ENCODE measurements at regions not wholly inside any gene's neighbourhood (a gene's known extent, or its start where the extent isn't known, plus 50 kb on each side); places are given as distances from the start of the nearest gene placed in this dataset.
"Not testable (repeated sequence)": the region's sequence is repeated elsewhere in the genome, so short reads cannot be mapped to it uniquely, and the experiment has no call there.

GRCh38 chr3:5678844-5679243 is 491.3 kb downstream of the EDEM1 start:
- H3K27ac ChIP-seq (ENCODE audit: low read depth, low read length), result no peak overlapping the region
- no peak overlapping the region for H3K4me3 ChIP-seq (ENCODE audit: low read depth, low read length)
- no peaks in the 10 kb centered on the region for H3K36me3 ChIP-seq (ENCODE audit: control insufficient read depth, insufficient read depth, low read length)
- no peak overlapping the region for H3K9ac ChIP-seq (ENCODE audit: low read depth, low read length)
- H3K4me1 ChIP-seq (ENCODE audit: control insufficient read depth, insufficient read depth, low read length), result no peaks in the 10 kb centered on the region
- 0 out of 2 replicates have a peak, but pooled peaks cover 4% of the 10 kb centered on the region for H3K9me3 ChIP-seq (ENCODE audit: control insufficient read depth, insufficient read depth, low read length)
- H3K27me3 ChIP-seq (ENCODE audit: control insufficient read depth, insufficient read depth, low read length), result no peaks in the 10 kb centered on the region

- H3K27me3 ChIP-seq (ENCODE audit: control insufficient read depth, insufficient read depth, low read length), result no peaks in the 10 kb centered on the region
- no peak overlapping the region for H3K27ac ChIP-seq (ENCODE audit: low read depth, low read length)
- H3K4me1 ChIP-seq (ENCODE audit: control insufficient read depth, insufficient read depth, low read length), result no peaks in the 10 kb centered on the region
- no peak overlapping the region for H3K9ac ChIP-seq (ENCODE audit: low read depth, low read length)
- H3K4me3 ChIP-seq (ENCODE audit: low read depth, low read length), result no peak overlapping the region
- H3K9me3 ChIP-seq (ENCODE audit: control insufficient read depth, insufficient read depth, low read length), result peaks cover 17% of the 10 kb centered on the region; the same call in 1 of the 2 replicates
- no peaks in the 10 kb centered on the region for H3K36me3 ChIP-seq (ENCODE audit: control insufficient read depth, insufficient read depth, low read length)
Observed at GRCh38 chr3:5687230-5687629, 499.7 kb downstream of the EDEM1 start.

DNA sequence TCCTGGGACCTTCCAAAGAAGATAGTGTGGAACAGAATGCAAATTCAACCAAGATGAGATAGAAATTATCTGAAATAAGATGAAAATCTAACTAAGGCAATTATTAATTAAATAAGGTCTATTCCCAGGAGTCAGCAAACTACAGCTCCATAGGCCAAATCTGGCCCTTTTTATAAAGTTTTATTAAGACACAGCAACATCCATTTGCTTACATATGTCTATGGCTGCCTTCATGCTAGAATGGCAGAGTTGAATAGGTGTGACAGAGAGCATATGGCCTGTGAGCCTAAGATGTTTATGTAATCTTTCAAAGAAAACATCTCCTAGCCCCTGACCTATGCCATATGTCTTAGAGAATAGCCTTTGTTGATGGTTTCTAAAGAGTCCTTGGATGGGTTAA is 503.0 kb downstream of the EDEM1 start:
- peaks cover 17% of the 10 kb centered on the region; the same call in 1 of the 2 replicates for H3K9me3 ChIP-seq (ENCODE audit: control insufficient read depth, insufficient read depth, low read length)

GRCh38 chr3:5690904-5691532 is 503.5 kb downstream of the EDEM1 start:
- Histone ChIP-seq H3K36me3 (ENCODE audit: control insufficient read depth, insufficient read depth, low read length) (no peaks in the 10 kb centered on the region), H3K27me3 (ENCODE audit: control insufficient read depth, insufficient read depth, low read length) (no peaks in the 10 kb centered on the region), H3K4me1 (ENCODE audit: control insufficient read depth, insufficient read depth, low read length) (no peaks in the 10 kb centered on the region), H3K9ac (ENCODE audit: low read depth, low read length) (no peak overlapping the region), H3K27ac (ENCODE audit: low read depth, low read length) (no peak overlapping the region), H3K4me3 (ENCODE audit: low read depth, low read length) (no peak overlapping the region), H3K9me3 (ENCODE audit: control insufficient read depth, insufficient read depth, low read length) (peaks cover 17% of the 10 kb centered on the region; the same call in 1 of the 2 replicates)

More for the DNA sequence above, 503.0 kb downstream of the EDEM1 start:
- Histone ChIP-seq H3K9ac (ENCODE audit: low read depth, low read length) (no peak overlapping the region), H3K27ac (ENCODE audit: low read depth, low read length) (no peak overlapping the region), H3K27me3 (ENCODE audit: control insufficient read depth, insufficient read depth, low read length) (no peaks in the 10 kb centered on the region), H3K4me3 (ENCODE audit: low read depth, low read length) (no peak overlapping the region), H3K4me1 (ENCODE audit: control insufficient read depth, insufficient read depth, low read length) (no peaks in the 10 kb centered on the region), H3K36me3 (ENCODE audit: control insufficient read depth, insufficient read depth, low read length) (no peaks in the 10 kb centered on the region)

DNA sequence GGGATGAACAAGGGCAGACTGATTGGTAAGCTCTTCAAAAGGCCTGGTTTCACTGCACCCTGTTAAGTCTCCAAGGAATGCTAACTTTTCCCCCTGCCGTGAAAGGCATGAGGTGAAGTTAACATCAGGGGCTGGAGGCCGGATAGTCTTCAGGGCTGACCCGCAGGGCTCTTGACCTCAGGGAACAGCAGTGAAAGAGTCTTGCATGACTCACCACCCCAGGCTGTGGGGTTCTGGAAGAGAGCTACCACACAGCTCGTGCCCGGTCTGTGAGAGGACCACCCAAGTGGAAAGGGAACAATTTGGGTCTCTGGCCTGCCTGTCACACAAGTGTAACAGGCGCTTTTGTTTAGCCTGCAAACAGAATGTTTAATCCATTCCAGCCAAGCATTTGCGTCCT is 504.9 kb downstream of the EDEM1 start:
- H3K4me3 ChIP-seq (ENCODE audit: low read depth, low read length), result no peak overlapping the region
- no peaks in the 10 kb centered on the region for H3K36me3 ChIP-seq (ENCODE audit: control insufficient read depth, insufficient read depth, low read length)
- H3K9ac ChIP-seq (ENCODE audit: low read depth, low read length), result no peak overlapping the region
- H3K9me3 ChIP-seq (ENCODE audit: control insufficient read depth, insufficient read depth, low read length), result peaks cover 17% of the 10 kb centered on the region; the same call in 1 of the 2 replicates
- H3K27ac ChIP-seq (ENCODE audit: low read depth, low read length), result no peak overlapping the region
- no peaks in the 10 kb centered on the region for H3K4me1 ChIP-seq (ENCODE audit: control insufficient read depth, insufficient read depth, low read length)
- no peaks in the 10 kb centered on the region for H3K27me3 ChIP-seq (ENCODE audit: control insufficient read depth, insufficient read depth, low read length)

DNA sequence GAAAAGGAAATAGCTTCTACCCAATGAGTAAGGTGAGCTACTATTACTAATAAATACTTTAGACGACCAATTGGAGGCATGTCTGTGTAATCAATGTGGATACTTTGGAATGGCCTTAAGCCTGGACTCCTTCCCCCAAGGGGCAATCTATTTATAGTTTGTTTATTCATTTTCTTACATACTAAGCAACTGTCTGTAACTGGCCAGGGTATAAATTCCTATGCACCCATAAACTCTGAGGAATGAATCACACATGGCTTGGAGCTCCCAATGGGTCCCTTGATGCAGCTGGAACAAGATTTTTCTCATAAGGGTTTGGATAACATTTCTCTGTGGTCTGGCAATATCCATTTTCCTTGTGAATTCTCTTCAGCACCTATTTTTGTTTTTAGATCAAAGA is 506.8 kb downstream of the EDEM1 start:
- no peaks in the 10 kb centered on the region for H3K36me3 ChIP-seq (ENCODE audit: control insufficient read depth, insufficient read depth, low read length)

GRCh38 chr3:5698851-5699250 is 511.3 kb downstream of the EDEM1 start:
- Histone ChIP-seq H3K27ac (ENCODE audit: low read depth, low read length) (no peak overlapping the region), H3K9ac (ENCODE audit: low read depth, low read length) (no peak overlapping the region), H3K4me3 (ENCODE audit: low read depth, low read length) (no peak overlapping the region), H3K4me1 (ENCODE audit: control insufficient read depth, insufficient read depth, low read length) (no peaks in the 10 kb centered on the region), H3K27me3 (ENCODE audit: control insufficient read depth, insufficient read depth, low read length) (no peaks in the 10 kb centered on the region), H3K9me3 (ENCODE audit: control insufficient read depth, insufficient read depth, low read length) (no peaks in the 10 kb centered on the region), H3K36me3 (ENCODE audit: control insufficient read depth, insufficient read depth, low read length) (no peaks in the 10 kb centered on the region)

More for the DNA sequence above, 506.8 kb downstream of the EDEM1 start:
- Histone ChIP-seq H3K27ac (ENCODE audit: low read depth, low read length) (no peak overlapping the region), H3K9ac (ENCODE audit: low read depth, low read length) (no peak overlapping the region), H3K4me1 (ENCODE audit: control insufficient read depth, insufficient read depth, low read length) (no peaks in the 10 kb centered on the region), H3K27me3 (ENCODE audit: control insufficient read depth, insufficient read depth, low read length) (no peaks in the 10 kb centered on the region), H3K9me3 (ENCODE audit: control insufficient read depth, insufficient read depth, low read length) (peaks cover 17% of the 10 kb centered on the region; the same call in 1 of the 2 replicates), H3K4me3 (ENCODE audit: low read depth, low read length) (no peak overlapping the region)

DNA sequence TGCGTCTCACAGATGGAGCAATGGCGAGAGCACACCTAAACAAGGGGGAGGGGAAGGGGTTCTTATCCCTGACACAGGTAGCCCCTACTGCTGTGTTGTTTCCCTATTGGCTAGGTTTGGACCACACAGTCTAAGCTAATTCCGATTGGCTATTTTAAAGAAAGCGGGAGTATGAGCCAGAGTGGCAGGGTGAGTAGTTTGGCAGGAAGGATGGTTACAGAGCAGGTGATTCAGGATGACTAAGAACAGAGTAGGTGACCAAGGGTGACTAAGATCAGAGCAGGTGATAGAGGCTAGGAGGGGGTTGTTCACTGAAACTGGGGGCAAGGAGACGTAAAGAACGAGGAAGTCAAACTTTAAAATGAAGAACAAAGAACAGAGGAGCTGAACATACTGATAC is 511.8 kb downstream of the EDEM1 start:
- no peaks in the 10 kb centered on the region for H3K36me3 ChIP-seq (ENCODE audit: control insufficient read depth, insufficient read depth, low read length)
- no peak overlapping the region for H3K9ac ChIP-seq (ENCODE audit: low read depth, low read length)
- no peaks in the 10 kb centered on the region for H3K4me1 ChIP-seq (ENCODE audit: control insufficient read depth, insufficient read depth, low read length)
- H3K4me3 ChIP-seq (ENCODE audit: low read depth, low read length), result no peak overlapping the region
- H3K27me3 ChIP-seq (ENCODE audit: control insufficient read depth, insufficient read depth, low read length), result no peaks in the 10 kb centered on the region
- no peak overlapping the region for H3K27ac ChIP-seq (ENCODE audit: low read depth, low read length)
- H3K9me3 ChIP-seq (ENCODE audit: control insufficient read depth, insufficient read depth, low read length), result no peaks in the 10 kb centered on the region

GRCh38 chr3:5699811-5700210 is 512.3 kb downstream of the EDEM1 start:
- no peaks in the 10 kb centered on the region for H3K9me3 ChIP-seq (ENCODE audit: control insufficient read depth, insufficient read depth, low read length)
- H3K27ac ChIP-seq (ENCODE audit: low read depth, low read length), result no peak overlapping the region
- H3K36me3 ChIP-seq (ENCODE audit: control insufficient read depth, insufficient read depth, low read length), result no peaks in the 10 kb centered on the region
- no peak overlapping the region for H3K4me3 ChIP-seq (ENCODE audit: low read depth, low read length)
- H3K4me1 ChIP-seq (ENCODE audit: control insufficient read depth, insufficient read depth, low read length), result no peaks in the 10 kb centered on the region
- no peak overlapping the region for H3K9ac ChIP-seq (ENCODE audit: low read depth, low read length)
- no peaks in the 10 kb centered on the region for H3K27me3 ChIP-seq (ENCODE audit: control insufficient read depth, insufficient read depth, low read length)

DNA sequence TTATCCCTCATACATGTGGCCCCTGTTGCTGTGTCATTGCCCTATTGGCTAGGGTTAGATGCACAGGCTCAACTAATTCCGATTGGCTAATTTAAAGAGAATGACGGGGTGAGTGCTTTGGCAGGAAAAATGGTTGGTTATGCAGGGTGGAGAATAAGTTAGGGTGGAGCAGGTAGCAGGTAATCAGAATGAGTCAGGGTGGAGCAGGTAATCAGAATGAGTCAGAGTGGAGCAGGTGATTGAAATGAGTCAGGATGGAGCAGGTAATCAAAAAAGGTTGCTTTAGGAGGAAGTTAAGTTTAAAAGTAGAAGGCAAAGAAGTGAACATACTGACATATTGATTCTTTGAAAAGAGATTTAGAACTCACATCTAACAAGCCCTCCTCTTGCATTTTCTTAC is 513.5 kb downstream of the EDEM1 start:
- not testable (repeated sequence) for H3K4me3 ChIP-seq (ENCODE audit: low read depth, low read length); H3K27ac ChIP-seq (ENCODE audit: low read depth, low read length); H3K9ac ChIP-seq (ENCODE audit: low read depth, low read length); H3K4me1 ChIP-seq (ENCODE audit: control insufficient read depth, insufficient read depth, low read length); H3K9me3 ChIP-seq (ENCODE audit: control insufficient read depth, insufficient read depth, low read length); H3K27me3 ChIP-seq (ENCODE audit: control insufficient read depth, insufficient read depth, low read length); H3K36me3 ChIP-seq (ENCODE audit: control insufficient read depth, insufficient read depth, low read length)

DNA sequence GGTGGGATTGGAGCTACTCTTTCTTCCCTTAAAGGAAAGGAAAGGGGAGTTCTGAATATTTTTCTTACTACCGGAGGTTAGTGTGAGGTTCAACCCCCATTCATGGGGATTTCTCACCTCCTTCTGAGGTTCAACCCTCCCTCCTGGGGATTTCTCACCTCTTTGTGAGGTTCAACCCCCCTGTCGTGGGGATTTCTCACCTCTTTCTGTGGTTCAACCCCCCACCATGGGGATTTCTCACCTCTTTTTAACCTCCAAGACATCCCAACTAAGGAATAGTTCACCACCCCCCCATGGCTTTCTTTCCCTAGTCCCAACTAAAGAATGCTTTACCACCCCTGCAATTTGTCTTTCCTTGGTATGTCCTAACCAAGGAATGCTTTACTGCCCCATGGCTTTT is 520.3 kb downstream of the EDEM1 start:
- Histone ChIP-seq H3K9me3 (ENCODE audit: control insufficient read depth, insufficient read depth, low read length) (peaks cover 17% of the 10 kb centered on the region), H3K27ac (ENCODE audit: low read depth, low read length) (no peak overlapping the region), H3K36me3 (ENCODE audit: control insufficient read depth, insufficient read depth, low read length) (no peaks in the 10 kb centered on the region), H3K27me3 (ENCODE audit: control insufficient read depth, insufficient read depth, low read length) (no peaks in the 10 kb centered on the region), H3K4me3 (ENCODE audit: low read depth, low read length) (no peak overlapping the region), H3K9ac (ENCODE audit: low read depth, low read length) (no peak overlapping the region), H3K4me1 (ENCODE audit: control insufficient read depth, insufficient read depth, low read length) (peaks cover 13% of the 10 kb centered on the region; the same call in 1 of the 2 replicates)

Data from HUES48 (cell line).